Naive B cell (primary cell): ENCODE measurements at regions not wholly inside any gene's neighbourhood (a gene's known extent, or its start where the extent isn't known, plus 50 kb on each side); places are given as distances from the start of the nearest gene placed in this dataset.
"Not testable (repeated sequence)": the region's sequence is repeated elsewhere in the genome, so short reads cannot be mapped to it uniquely, and the experiment has no call there.

Experiments used
- ATAC-seq, 2 donors: fragments of 150-1000 bp; cut with Tn5 transposase; 2 replicates each; pipeline ENCODE4 v1.10.0; 2021; ENCODE audit warnings: low read depth in 2 of 2, mild to moderate bottlenecking in 2 of 2, moderate library complexity in 2 of 2
- DNase-seq: peaks from one replicate; pipeline ENCODE4 v3.0.0; 2022
- H3K27ac Mint-ChIP-seq, 6 donors: one replicate each; pipeline ENCODE4 v1.8.0; 2020 to 2022; ENCODE audit warnings: mild to moderate bottlenecking in 6 of 6, mixed read lengths in 6 of 6, moderate library complexity in 5 of 6, inconsistent platforms in 2 of 6
- H3K27me3 Mint-ChIP-seq, 3 donors: one replicate each; pipeline ENCODE4 v1.8.0; 2021 to 2022; ENCODE audit warnings: mixed read lengths in 3 of 3, mild to moderate bottlenecking in 1 of 3
- H3K36me3 Mint-ChIP-seq, 2 donors: one replicate each; pipeline ENCODE4 v1.8.0; 2020 to 2022; ENCODE audit warnings: mixed read lengths in 2 of 2, inconsistent platforms in 1 of 2, mild to moderate bottlenecking in 1 of 2
- H3K4me1 Mint-ChIP-seq, 3 donors: one replicate each; pipeline ENCODE4 v1.8.0; 2020 to 2022; ENCODE audit warnings: mixed read lengths in 3 of 3, inconsistent platforms in 1 of 3, mild to moderate bottlenecking in 1 of 3, moderate library complexity in 1 of 3
- H3K4me3 Mint-ChIP-seq, 8 donors: one replicate each; pipeline ENCODE4 v1.8.0; 2020 to 2022; ENCODE audit warnings: mild to moderate bottlenecking in 8 of 8, mixed read lengths in 8 of 8, moderate library complexity in 8 of 8, inconsistent platforms in 2 of 8
- H3K9me3 Mint-ChIP-seq, 7 donors: one replicate each; pipeline ENCODE4 v1.8.0; 2020 to 2022; ENCODE audit warnings: mixed read lengths in 7 of 7, mild to moderate bottlenecking in 5 of 7, inconsistent platforms in 2 of 7, moderate library complexity in 1 of 7

- Mint-ChIP-seq H3K4me3 (no peak overlapping the region), H3K27ac (peak overlapping the region in 3 of 6 donors; percentile 20 to 44 (median 26)), H3K4me1 (peaks cover 11 to 14% (median 14%) of the 10 kb centered on the region in 3 donors), H3K36me3 (no peaks in the 10 kb centered on the region), H3K9me3 (no peaks in the 10 kb centered on the region), H3K27me3 (no peaks in the 10 kb centered on the region)
- DNase-seq (no peak), ATAC-seq (peak; percentile 65 to 74)
These were observed 433.8 kb upstream of the CBLB start for GRCh38 chr3:106302451-106303221.

- Mint-ChIP-seq H3K4me1 (peaks cover 11 to 14% (median 14%) of the 10 kb centered on the region in 3 donors), H3K27me3 (no peaks in the 10 kb centered on the region), H3K9me3 (no peaks in the 10 kb centered on the region), H3K4me3 (no peak overlapping the region), H3K36me3 (no peaks in the 10 kb centered on the region), H3K27ac (no peak overlapping the region)
- DNase-seq (no peak), ATAC-seq (no peak)
These were observed 435.0 kb upstream of the CBLB start for GRCh38 chr3:106303766-106304165.

GRCh38 chr3:106305127-106305526 lies 436.3 kb upstream of the CBLB start:
- no peaks in the 10 kb centered on the region for H3K27me3 Mint-ChIP-seq
- ATAC-seq (no peak), DNase-seq (no peak)
- peaks cover 11 to 14% (median 11%) of the 10 kb centered on the region in 3 donors for H3K4me1 Mint-ChIP-seq
- H3K36me3 Mint-ChIP-seq = no peaks in the 10 kb centered on the region
- no peak overlapping the region for H3K4me3 Mint-ChIP-seq
- no peak overlapping the region for H3K27ac Mint-ChIP-seq
- H3K9me3 Mint-ChIP-seq = no peaks in the 10 kb centered on the region

GRCh38 chr3:106305882-106306435 lies 437.1 kb upstream of the CBLB start:
- H3K27ac Mint-ChIP-seq = peak overlapping the region in 1 of 6 donors; percentile 22
- ATAC-seq (no peak), DNase-seq (no peak)
- no peak overlapping the region for H3K4me3 Mint-ChIP-seq
- no peaks in the 10 kb centered on the region for H3K27me3 Mint-ChIP-seq
- H3K4me1 Mint-ChIP-seq = peaks cover 11 to 14% (median 11%) of the 10 kb centered on the region in 3 donors
- H3K36me3 Mint-ChIP-seq = no peaks in the 10 kb centered on the region
- no peaks in the 10 kb centered on the region for H3K9me3 Mint-ChIP-seq

GRCh38 chr3:106309274-106309673 lies 440.5 kb upstream of the CBLB start:
- Mint-ChIP-seq H3K27me3 (no peaks in the 10 kb centered on the region), H3K4me3 (no peak overlapping the region), H3K27ac (no peak overlapping the region), H3K9me3 (peaks cover 0 to 2% (median 0%) of the 10 kb centered on the region in 7 donors), H3K36me3 (no peaks in the 10 kb centered on the region), H3K4me1 (peaks cover 0 to 3% (median under 1%) of the 10 kb centered on the region in 3 donors)
- DNase-seq = no peak
- ATAC-seq = no peak

- not testable (repeated sequence) for H3K4me3 Mint-ChIP-seq, H3K4me1 Mint-ChIP-seq, H3K27me3 Mint-ChIP-seq, DNase-seq, ATAC-seq, H3K36me3 Mint-ChIP-seq, H3K9me3 Mint-ChIP-seq
- peak overlapping the region in 1 of 6 donors; percentile 42 for H3K27ac Mint-ChIP-seq
These were observed 441.0 kb upstream of the CBLB start for GRCh38 chr3:106309798-106310197.

- Mint-ChIP-seq H3K36me3 (peaks cover 0 to 7% of the 10 kb centered on the region in 2 donors), H3K9me3 (peaks cover 0 to 9% (median 2%) of the 10 kb centered on the region in 7 donors), H3K27ac (peak overlapping the region in 1 of 6 donors; percentile 21), H3K4me1 (peaks cover 15 to 22% (median 18%) of the 10 kb centered on the region in 3 donors), H3K4me3 (peak overlapping the region in 1 of 8 donors; percentile 72), H3K27me3 (peaks cover 0 to 8% (median 0%) of the 10 kb centered on the region in 3 donors)
- DNase-seq (no peak), ATAC-seq (no peak)
These were observed 448.6 kb upstream of the CBLB start for GRCh38 chr3:106317141-106318055.

- H3K27me3 Mint-ChIP-seq, DNase-seq, H3K4me3 Mint-ChIP-seq, H3K27ac Mint-ChIP-seq, ATAC-seq: not testable (repeated sequence)
- Mint-ChIP-seq H3K36me3 (peaks cover 11 to 17% of the 10 kb centered on the region in 2 donors), H3K9me3 (peaks cover 10 to 33% (median 19%) of the 10 kb centered on the region in 7 donors), H3K4me1 (peaks cover 13 to 22% (median 18%) of the 10 kb centered on the region in 3 donors)
These were observed 452.6 kb upstream of the CBLB start for GRCh38 chr3:106321438-106321837.

- ATAC-seq (no peak), DNase-seq (no peak)
- Mint-ChIP-seq H3K9me3 (peaks cover 10 to 33% (median 19%) of the 10 kb centered on the region in 7 donors), H3K36me3 (peaks cover 11% of the 10 kb centered on the region in 2 donors), H3K27ac (no peak overlapping the region), H3K27me3 (no peaks in the 10 kb centered on the region), H3K4me1 (peaks cover 7 to 15% (median 14%) of the 10 kb centered on the region in 3 donors), H3K4me3 (no peak overlapping the region)
These were observed 454.8 kb upstream of the CBLB start for GRCh38 chr3:106323586-106323985.

- no peak for ATAC-seq
- Mint-ChIP-seq H3K36me3 (peaks cover 11% of the 10 kb centered on the region in 2 donors), H3K27ac (no peak overlapping the region), H3K27me3 (no peaks in the 10 kb centered on the region), H3K4me3 (no peak overlapping the region), H3K9me3 (peaks cover 5 to 27% (median 19%) of the 10 kb centered on the region in 7 donors), H3K4me1 (peaks cover 0 to 3% (median 0%) of the 10 kb centered on the region in 3 donors)
- no peak for DNase-seq
These were observed 458.3 kb upstream of the CBLB start for GRCh38 chr3:106326941-106327695.

GRCh38 chr3:106327696-106328025 lies 458.8 kb upstream of the CBLB start:
- Mint-ChIP-seq H3K36me3 (peaks cover 11% of the 10 kb centered on the region in 2 donors), H3K27ac (no peak overlapping the region), H3K27me3 (no peaks in the 10 kb centered on the region), H3K9me3 (peaks cover 5 to 22% (median 17%) of the 10 kb centered on the region in 7 donors), H3K4me1 (peaks cover 3 to 7% (median 3%) of the 10 kb centered on the region in 3 donors), H3K4me3 (no peak overlapping the region)
- no peak for DNase-seq
- no peak for ATAC-seq

- peaks cover 5 to 20% (median 15%) of the 10 kb centered on the region in 7 donors for H3K9me3 Mint-ChIP-seq
- H3K4me1 Mint-ChIP-seq = peaks cover 7 to 11% (median 8%) of the 10 kb centered on the region in 3 donors
- DNase-seq (no peak), ATAC-seq (no peak)
- H3K36me3 Mint-ChIP-seq = peaks cover 11% of the 10 kb centered on the region in 2 donors
- H3K27me3 Mint-ChIP-seq = no peaks in the 10 kb centered on the region
- no peak overlapping the region for H3K27ac Mint-ChIP-seq
- no peak overlapping the region for H3K4me3 Mint-ChIP-seq
These were observed 459.4 kb upstream of the CBLB start for GRCh38 chr3:106328224-106328623.

- peak overlapping the region in 1 of 6 donors; percentile 12 for H3K27ac Mint-ChIP-seq
- ATAC-seq (no peak), DNase-seq (no peak)
- H3K27me3 Mint-ChIP-seq = no peaks in the 10 kb centered on the region
- H3K4me1 Mint-ChIP-seq = peaks cover 17 to 19% (median 18%) of the 10 kb centered on the region in 3 donors
- peaks cover under 1 to 6% of the 10 kb centered on the region in 2 donors for H3K36me3 Mint-ChIP-seq
- H3K4me3 Mint-ChIP-seq = no peak overlapping the region
- H3K9me3 Mint-ChIP-seq = peaks cover 0 to 11% (median 7%) of the 10 kb centered on the region in 7 donors
These were observed 460.7 kb upstream of the CBLB start for GRCh38 chr3:106329521-106329920.
